ENCODE measurements at regions not wholly inside any gene's neighbourhood (a gene's known extent, or its start where the extent isn't known, plus 50 kb on each side); places are given as distances from the start of the nearest gene placed in this dataset.

- Histone ChIP-seq H3K27me3 (ENCODE audit: control insufficient read depth in 2 of 2, insufficient read depth in 2 of 2, low read length in 2 of 2) (no peaks in the 10 kb centered on the region), H3K4me2 (ENCODE audit: insufficient read depth, low read length) (no peak overlapping the region), H3K4me1 (ENCODE audit: control insufficient read depth, extremely low read depth, insufficient read depth, low read length) (no peaks in the 10 kb centered on the region), H3K9me1 (replicated peaks; ENCODE audit: control insufficient read depth, extremely low read depth, insufficient read depth, low read length) (no peaks in the 10 kb centered on the region), H3K27ac (ENCODE audit: insufficient read depth, low read depth, low read length) (no peak overlapping the region), H3K9me3 (replicated peaks; ENCODE audit: control insufficient read depth, insufficient read depth, low read length) (no peaks in the 10 kb centered on the region), H3K79me2 (ENCODE audit: control insufficient read depth, insufficient read depth, low read length) (no peaks in the 10 kb centered on the region), H2AFZ (ENCODE audit: low read depth, low read length) (no peak overlapping the region), H4K20me1 (replicated peaks; ENCODE audit: control insufficient read depth, extremely low read depth, insufficient read depth, low read length) (no peaks in the 10 kb centered on the region), H3K9ac (replicated peaks; ENCODE audit: extremely low read depth, insufficient read depth, low read length) (no peak overlapping the region), H3K4me3 (replicated peaks in 1 of 3; ENCODE audit: insufficient read depth in 1 of 3, low read depth in 1 of 3, low read length in 3 of 3) (no peak overlapping the region), H3K36me3 (ENCODE audit: control insufficient read depth in 2 of 2, extremely low read depth in 1 of 2, insufficient read depth in 2 of 2, low read length in 2 of 2) (no peaks in the 10 kb centered on the region)
- TF ChIP-seq POLR2A (IDR thresholded peaks at IDR 0.05; ENCODE audit: low read depth, low read length), result no peak
- TF ChIP-seq POLR2AphosphoS5 (IDR thresholded peaks at IDR 0.05; ENCODE audit: insufficient read depth, low read depth, low read length), result no peak
- TF ChIP-seq GATA2 (IDR thresholded peaks at IDR 0.05; ENCODE audit: insufficient read depth, insufficient read length, low read depth, low read length), result no peak
- no peak for TF ChIP-seq JUN (IDR thresholded peaks at IDR 0.05; ENCODE audit: borderline replicate concordance, insufficient read depth, insufficient read length, low read depth)
- no peak for TF ChIP-seq MYC (IDR thresholded peaks at IDR 0.05; ENCODE audit: low read depth, low read length)
- DNase-seq (ENCODE audit: low read depth, low spot score) (no peak), FAIRE-seq (no peak)
- BruUV-seq (replicated peaks), result no TSS peak
- CTCF ChIA-PET, result no interaction called here
- POLR2A ChIA-PET, result no interaction called here
- dilution Hi-C loops (cut with MboI; ENCODE audit: extremely low pct_ligation_motif_present, low sequenced_read_pairs), result no loop called here
- intact Hi-C loops (cut with micrococcal nuclease), result no loop called here
These were observed 379.1 kb downstream of the PSAT1 start for GRCh38 chr9:78676009-78676408.

GRCh38 chr9:78676623-78677022 lies 379.7 kb downstream of the PSAT1 start:
- dilution Hi-C loops (cut with MboI; ENCODE audit: extremely low pct_ligation_motif_present, low sequenced_read_pairs), result no loop called here
- Histone ChIP-seq H3K79me2 (ENCODE audit: control insufficient read depth, insufficient read depth, low read length) (no peaks in the 10 kb centered on the region), H3K9me1 (replicated peaks; ENCODE audit: control insufficient read depth, extremely low read depth, insufficient read depth, low read length) (no peaks in the 10 kb centered on the region), H3K4me2 (ENCODE audit: insufficient read depth, low read length) (no peak overlapping the region), H3K27me3 (ENCODE audit: control insufficient read depth in 2 of 2, insufficient read depth in 2 of 2, low read length in 2 of 2) (no peaks in the 10 kb centered on the region), H3K4me3 (replicated peaks in 1 of 3; ENCODE audit: insufficient read depth in 1 of 3, low read depth in 1 of 3, low read length in 3 of 3) (no peak overlapping the region), H3K36me3 (ENCODE audit: control insufficient read depth in 2 of 2, extremely low read depth in 1 of 2, insufficient read depth in 2 of 2, low read length in 2 of 2) (no peaks in the 10 kb centered on the region), H2AFZ (ENCODE audit: low read depth, low read length) (no peak overlapping the region), H3K4me1 (ENCODE audit: control insufficient read depth, extremely low read depth, insufficient read depth, low read length) (no peaks in the 10 kb centered on the region), H3K9me3 (replicated peaks; ENCODE audit: control insufficient read depth, insufficient read depth, low read length) (no peaks in the 10 kb centered on the region), H3K9ac (replicated peaks; ENCODE audit: extremely low read depth, insufficient read depth, low read length) (no peak overlapping the region), H3K27ac (ENCODE audit: insufficient read depth, low read depth, low read length) (no peak overlapping the region), H4K20me1 (replicated peaks; ENCODE audit: control insufficient read depth, extremely low read depth, insufficient read depth, low read length) (no peaks in the 10 kb centered on the region)
- no TSS peak for BruUV-seq (replicated peaks)
- POLR2A ChIA-PET, result no interaction called here
- TF ChIP-seq FOS (IDR thresholded peaks at IDR 0.05; ENCODE audit: borderline replicate concordance, insufficient read depth, low read length), result no peak
- no peak for TF ChIP-seq POLR2A (IDR thresholded peaks at IDR 0.05; ENCODE audit: low read depth, low read length)
- no peak for TF ChIP-seq JUN (IDR thresholded peaks at IDR 0.05; ENCODE audit: borderline replicate concordance, insufficient read depth, insufficient read length, low read depth)
- no peak for TF ChIP-seq MAX (IDR thresholded peaks at IDR 0.05; ENCODE audit: insufficient read depth, insufficient read length)
- TF ChIP-seq GATA2 (IDR thresholded peaks at IDR 0.05; ENCODE audit: insufficient read depth, insufficient read length, low read depth, low read length), result no peak
- TF ChIP-seq EZH2 (IDR thresholded peaks at IDR 0.05; ENCODE audit: borderline replicate concordance, low read depth, low read length, severe bottlenecking), result no peak
- TF ChIP-seq POLR2AphosphoS5 (IDR thresholded peaks at IDR 0.05; ENCODE audit: insufficient read depth, low read depth, low read length), result no peak
- no peak for TF ChIP-seq CTCF (IDR thresholded peaks at IDR 0.05; ENCODE audit: extremely low read depth in 1 of 2, insufficient read depth in 1 of 2, low read depth in 1 of 2, low read length in 2 of 2)
- no peak for TF ChIP-seq MYC (IDR thresholded peaks at IDR 0.05; ENCODE audit: low read depth, low read length)
- CTCF ChIA-PET, result no interaction called here
- intact Hi-C loops (cut with micrococcal nuclease), result no loop called here
- no peak for DNase-seq (ENCODE audit: low read depth, low spot score)
- FAIRE-seq, result no peak
